Pancreas (tissue), 10 donors: ENCODE measurements at regions not wholly inside any gene's neighbourhood (a gene's known extent, or its start where the extent isn't known, plus 50 kb on each side); places are given as distances from the start of the nearest gene placed in this dataset.

Experiments
- ATAC-seq, 4 donors: fragments of 200-7000 bp; cut with Tn5 transposase; one replicate each; pipeline versions ENCODE4 v1.8.0 to v1.9.1; 2020; ENCODE audit warnings: mild to moderate bottlenecking in 4 of 4, moderate library complexity in 4 of 4
- DNase-seq, 6 donors: peaks; one replicate each; pipeline ENCODE4 v3.0.0-alpha.2; 2020
- FAIRE-seq: peaks from 2 replicates; lab custom pipeline; 2012; peaks lifted over from hg19 to GRCh38; lab: Jason Lieb, UNC
- H3K27ac ChIP-seq, 4 donors: fragments of 200-600 bp; sonication (generic); 1 replicate in 3 of 4; 2 replicates in 1 of 4; pipeline versions ENCODE4 v1.5.0 to v1.8.0; 2020
- H3K27me3 ChIP-seq, 4 donors: fragments of 200-600 bp; one replicate each; pipeline ENCODE4 v1.8.0; 2021
- H3K36me3 ChIP-seq, 3 donors: fragments of 200-600 bp; sonication (generic) in 1 of 3; one replicate each; pipeline versions ENCODE4 v1.5.0 to v1.8.0; 2020 to 2021
- H3K4me1 ChIP-seq, 3 donors: fragments of 200-600 bp; one replicate each; pipeline ENCODE4 v1.8.0; 2021
- H3K4me3 ChIP-seq, 4 donors: fragments of 200-600 bp; sonication (generic) in 2 of 4; one replicate each; pipeline versions ENCODE4 v1.5.0 to v1.8.0; 2020 to 2021
- H3K9me3 ChIP-seq, 4 donors: fragments of 200-600 bp; one replicate each; pipeline ENCODE4 v1.8.0; 2021
- CTCF ChIP-seq, 4 donors: fragments of 200-600 bp; sonication (generic) in 3 of 4; IDR thresholded peaks; one replicate each; pipeline versions ENCODE4 v1.5.0 to v1.8.0; 2021; ENCODE audit warnings: antibody characterized with exemption in 4 of 4
- WGBS, 2 donors: extraction: QIAGEN DNeasy Blood & Tissue Kit; methylation state at CpG; one replicate each; pipeline ENCODE4 v1.1.7; 2013; 5-methylcytosine and 5-hydroxymethylcytosine counted together
- intact Hi-C, 3 donors: fragments of 100-400 bp; cut with DNase I; formaldehyde crosslinking; loops; one replicate each; pipeline versions ENCODE4 v1.11.1 to v1.14.2; 2022
- donor health status: healthy with polysubstance abuse.
- donor health status: DM: no; HTN: no; CAD: no; lungs with moderate emphysema.
- donor health status: DM: no; HTN: no; CAD: no.
- donor health status: control.
- donor health status: control.
- donor health status: Bipolar disorder and iron deficiency.
- donor health status: DM: yes; HTN: yes; CAD: no.
- donor health status: DM: no; HTN: no; CAD: no.
- donor health status: DM: no; HTN: no; CAD: no.
- donor health status: DM: yes; HTN: yes; CAD: no.

- DNase-seq (no peak), FAIRE-seq (no peak), ATAC-seq (no peak)
- H3K9me3 ChIP-seq, result no peaks in the 10 kb centered on the region
- no peak overlapping the region for H3K27ac ChIP-seq
- 82 to 84% methylated on average over 6 of the region's 6 CpGs for whole genome bisulfite sequencing, 2 donors
- no peaks in the 10 kb centered on the region for H3K27me3 ChIP-seq
- H3K4me3 ChIP-seq, result no peak overlapping the region
- no peaks in the 10 kb centered on the region for H3K4me1 ChIP-seq
- TF ChIP-seq CTCF (IDR thresholded peaks at IDR 0.05), result no peak
- H3K36me3 ChIP-seq, result no peaks in the 10 kb centered on the region
- intact Hi-C loops, result no loop called here
Measured at GRCh38 chr1:178629252-178630154, 95.5 kb upstream of the RALGPS2 start.

GRCh38 chr1:178630417-178630816 is 94.6 kb upstream of the RALGPS2 start:
- intact Hi-C loops, result no loop called here
- no peaks in the 10 kb centered on the region for H3K4me1 ChIP-seq
- no peak for TF ChIP-seq CTCF (IDR thresholded peaks at IDR 0.05)
- H3K9me3 ChIP-seq, result no peaks in the 10 kb centered on the region
- no peaks in the 10 kb centered on the region for H3K27me3 ChIP-seq
- H3K27ac ChIP-seq, result no peak overlapping the region
- H3K4me3 ChIP-seq, result no peak overlapping the region
- DNase-seq (no peak), FAIRE-seq (no peak), ATAC-seq (no peak)
- H3K36me3 ChIP-seq, result no peaks in the 10 kb centered on the region

- Histone ChIP-seq H3K36me3 (no peaks in the 10 kb centered on the region), H3K4me1 (no peaks in the 10 kb centered on the region), H3K27me3 (no peaks in the 10 kb centered on the region), H3K9me3 (no peaks in the 10 kb centered on the region), H3K27ac (no peak overlapping the region), H3K4me3 (no peak overlapping the region)
- no peak for TF ChIP-seq CTCF (IDR thresholded peaks at IDR 0.05)
- FAIRE-seq (no peak), DNase-seq (no peak), ATAC-seq (no peak)
- intact Hi-C loops, result no loop called here
- WGBS, 2 donors, result 69 to 71% methylated on average over 5 of the region's 5 CpGs
Measured at GRCh38 chr1:178632653-178633052, 92.4 kb upstream of the RALGPS2 start.

GRCh38 chr1:178633056-178633455 is 92.0 kb upstream of the RALGPS2 start:
- H3K4me3 ChIP-seq, result no peak overlapping the region
- no peaks in the 10 kb centered on the region for H3K36me3 ChIP-seq
- H3K9me3 ChIP-seq, result no peaks in the 10 kb centered on the region
- FAIRE-seq (no peak), DNase-seq (no peak), ATAC-seq (no peak)
- no peak for TF ChIP-seq CTCF (IDR thresholded peaks at IDR 0.05)
- intact Hi-C loops, result no loop called here
- H3K27me3 ChIP-seq, result no peaks in the 10 kb centered on the region
- 93 to 95% methylated on average over 4 of the region's 4 CpGs for WGBS, 2 donors
- H3K4me1 ChIP-seq, result no peaks in the 10 kb centered on the region
- no peak overlapping the region for H3K27ac ChIP-seq

- DNase-seq, result no peak
- no peak for FAIRE-seq
- no peaks in the 10 kb centered on the region for H3K9me3 ChIP-seq
Measured at GRCh38 chr1:178634445-178634844, 90.6 kb upstream of the RALGPS2 start.

More at GRCh38 chr1:178634445-178634844, 90.6 kb upstream of the RALGPS2 start:
- Histone ChIP-seq H3K4me1 (no peaks in the 10 kb centered on the region), H3K27ac (no peak overlapping the region), H3K4me3 (no peak overlapping the region), H3K27me3 (no peaks in the 10 kb centered on the region), H3K36me3 (no peaks in the 10 kb centered on the region)
- TF ChIP-seq CTCF (IDR thresholded peaks at IDR 0.05), result no peak
- 77 to 78% methylated on average over 2 of the region's 2 CpGs for WGBS, 2 donors
- ATAC-seq, result no peak
- intact Hi-C loops, result no loop called here
